H1 (cell line): ENCODE measurements at regions not wholly inside any gene's neighbourhood (a gene's known extent, or its start where the extent isn't known, plus 50 kb on each side); places are given as distances from the start of the nearest gene placed in this dataset.

ENCODE experiments used
- BRCA1 ChIP-seq: IDR thresholded peaks from 2 replicates; pipeline ENCODE4 v1.6.1; 2012; ENCODE audit warnings: low read depth, low read length, improper control_type of control experiment
- EP300 ChIP-seq, 2 experiments: IDR thresholded peaks; 1 replicate in 1 of 2; 2 replicates in 1 of 2; pipeline ENCODE4 v1.6.1; 2011 to 2012; ENCODE audit warnings: low read depth in 2 of 2, low read length in 2 of 2, mild to moderate bottlenecking in 2 of 2, borderline replicate concordance in 1 of 2, inconsistent platforms in 1 of 2, moderate library complexity in 1 of 2
- GABPA ChIP-seq: IDR thresholded peaks from 2 replicates; pipeline ENCODE4 v1.6.1; 2011; ENCODE audit warnings: mild to moderate bottlenecking, low read length, moderate library complexity, borderline replicate concordance; ENCODE audit not compliant: insufficient read depth
- JUN ChIP-seq: IDR thresholded peaks from 2 replicates; pipeline ENCODE4 v1.6.1; 2011; ENCODE audit warnings: low read depth, mild to moderate bottlenecking, improper control_type of control experiment, low read length
- MAFK ChIP-seq: IDR thresholded peaks from 2 replicates; pipeline ENCODE4 v1.6.1; 2012; ENCODE audit warnings: low read depth, mild to moderate bottlenecking, improper control_type of control experiment, low read length

- TF ChIP-seq BRCA1 (no peak), JUN (no peak), GABPA (no peak), EP300 (IDR thresholded peaks at IDR 0.05; ENCODE audit: borderline replicate concordance in 1 of 2, low read depth in 2 of 2, low read length in 2 of 2) (no peak), MAFK (no peak)
Observed at GRCh38 chr6:112935402-112936078, 588.4 kb downstream of the RFPL4B start (continued).
